HG02588 (cell line): ENCODE measurements at regions not wholly inside any gene's neighbourhood (a gene's known extent, or its start where the extent isn't known, plus 50 kb on each side); places are given as distances from the start of the nearest gene placed in this dataset.
"Not testable (repeated sequence)": the region's sequence is repeated elsewhere in the genome, so short reads cannot be mapped to it uniquely, and the experiment has no call there.

Experiments used
- ATAC-seq: cut with Tn5 transposase; IDR thresholded peaks from one replicate; pipeline ENCODE4 v1.9.1; 2021; ENCODE audit warnings: mild to moderate bottlenecking, moderate library complexity; ENCODE audit not compliant: unreplicated experiment

DNA sequence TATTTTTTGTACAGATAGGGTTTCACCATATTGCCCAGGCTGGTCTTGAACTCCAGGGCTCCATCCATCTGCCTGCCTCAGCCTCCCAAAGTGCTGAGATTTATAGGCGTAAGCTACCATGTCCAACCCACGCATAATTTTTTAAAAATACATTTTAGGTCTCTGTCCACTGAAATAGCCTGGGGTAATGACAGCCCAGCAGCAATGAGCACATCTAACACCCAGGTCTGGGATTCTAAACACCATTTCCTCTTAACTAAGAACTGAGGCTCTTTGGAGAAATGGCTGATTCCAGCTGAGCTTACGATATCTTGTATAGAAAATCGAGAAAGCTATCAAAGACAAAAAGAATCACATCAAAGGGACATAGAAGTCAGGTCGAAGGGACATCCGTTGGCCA is 245.3 kb downstream of the PARN start:
- ATAC-seq, result no peak

DNA sequence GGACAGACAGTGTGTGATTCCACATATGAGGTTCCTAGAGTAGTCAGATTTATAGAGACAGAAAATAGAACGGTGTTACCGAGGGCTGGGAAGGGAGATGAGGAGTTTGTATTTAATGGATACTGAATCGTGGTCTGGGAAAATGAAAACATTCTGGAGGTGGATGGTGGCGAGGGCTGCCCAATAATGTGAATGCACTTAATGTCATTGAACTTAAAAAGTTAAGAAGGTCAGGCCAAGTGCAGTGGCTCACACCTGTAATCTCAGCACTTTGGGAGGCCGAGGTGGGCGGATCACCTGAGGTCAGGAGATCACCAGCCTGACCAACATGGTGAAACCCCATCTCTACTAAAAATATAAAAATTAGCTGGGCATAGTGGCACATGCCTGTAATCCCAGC is 246.2 kb downstream of the PARN start:
- ATAC-seq, result not testable (repeated sequence)

DNA sequence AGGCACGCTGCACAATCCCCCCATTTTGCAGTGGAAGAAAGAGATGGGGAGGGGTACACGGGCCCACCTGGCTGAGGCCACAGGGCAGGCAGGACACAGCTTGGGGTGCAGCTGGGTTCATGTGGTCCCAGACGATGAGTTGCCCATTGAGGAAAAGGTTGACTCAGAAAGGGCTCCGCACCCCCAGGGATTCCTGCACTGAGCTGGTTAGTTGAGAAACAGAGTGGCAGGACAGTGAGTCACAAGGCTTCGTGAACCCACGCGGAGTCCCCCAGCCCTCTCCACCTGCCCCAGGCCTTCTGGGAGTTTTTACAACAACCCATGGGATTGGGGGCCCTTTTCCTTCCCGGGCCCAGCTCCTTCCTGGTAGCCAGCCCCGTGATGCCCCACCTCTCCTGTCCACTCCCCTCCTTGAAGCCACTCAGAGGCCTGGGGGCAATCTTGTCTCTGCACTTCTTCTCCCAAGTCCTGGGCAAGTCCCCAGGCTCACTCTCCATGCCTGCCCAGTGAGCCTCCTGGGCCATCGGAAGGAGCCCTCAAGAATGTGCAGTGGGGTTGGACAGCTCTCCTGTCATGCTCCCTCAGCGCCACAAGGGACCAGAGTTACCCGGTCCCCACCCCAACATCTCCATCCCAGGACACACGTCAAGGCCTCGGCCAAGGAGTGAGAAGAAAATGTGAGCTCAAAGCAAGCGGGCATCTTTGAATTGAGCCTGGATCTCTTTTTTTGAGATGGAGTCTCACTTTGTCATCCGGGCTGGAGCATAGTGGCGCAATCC is 251.2 kb downstream of the PARN start:
- no peak for ATAC-seq

DNA sequence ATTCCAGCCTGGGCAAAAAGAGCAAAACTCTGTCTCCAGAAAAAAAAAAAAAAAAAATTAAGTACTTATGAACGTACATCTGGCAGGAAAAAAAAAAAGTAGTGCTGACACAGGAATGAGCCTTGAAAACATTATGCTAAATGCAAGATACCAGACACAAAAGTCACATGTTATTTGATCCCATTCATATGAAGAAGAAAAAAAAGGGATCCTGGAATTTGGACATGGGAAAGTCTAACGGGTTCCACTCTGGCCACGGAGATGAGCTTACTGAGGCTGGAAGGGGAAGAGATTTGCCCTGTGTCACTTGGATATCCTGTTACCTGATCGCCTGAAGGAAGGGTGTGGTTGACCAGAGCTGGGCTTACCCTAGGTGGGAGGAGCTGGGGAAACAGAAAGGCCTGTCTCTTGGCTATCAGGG is 251.9 kb downstream of the PARN start:
- no peak for ATAC-seq

DNA sequence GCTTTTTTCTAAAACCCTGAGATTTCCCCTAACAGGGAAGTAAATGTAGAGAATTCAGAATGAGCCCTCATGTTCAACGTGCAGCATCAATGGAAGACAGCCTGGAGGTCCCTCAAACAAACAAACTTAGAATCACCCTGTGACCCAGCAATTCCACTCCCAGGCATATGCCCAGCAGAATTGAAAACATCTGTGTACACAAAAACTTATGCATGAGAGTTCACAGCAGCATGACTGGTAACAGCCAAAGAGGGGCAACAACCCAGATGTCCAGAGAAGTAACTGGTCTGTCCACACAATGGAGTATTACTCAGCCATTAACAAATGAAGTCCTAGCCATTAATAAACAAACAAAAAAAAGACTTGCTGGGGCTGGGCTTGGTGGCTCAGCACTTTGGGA is 252.7 kb downstream of the PARN start:
- no peak for ATAC-seq

DNA sequence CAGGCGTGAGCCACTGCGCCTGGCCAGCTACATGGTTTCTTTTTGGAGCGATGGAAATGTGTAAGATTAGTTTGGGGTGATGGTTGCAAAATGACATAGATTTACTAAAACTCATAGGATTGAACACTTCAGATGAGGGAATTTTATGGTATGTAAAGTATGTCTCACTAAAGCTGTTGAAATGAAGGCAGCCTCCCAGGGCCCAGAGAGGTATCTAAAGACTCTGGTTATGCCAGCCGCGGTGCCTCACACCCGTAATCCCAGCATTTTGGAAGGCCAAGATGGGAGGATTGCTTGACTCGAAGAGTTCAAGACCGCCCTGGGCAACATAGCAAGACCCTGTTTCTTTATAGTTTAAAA is 254.9 kb downstream of the PARN start:
- ATAC-seq, result no peak

DNA sequence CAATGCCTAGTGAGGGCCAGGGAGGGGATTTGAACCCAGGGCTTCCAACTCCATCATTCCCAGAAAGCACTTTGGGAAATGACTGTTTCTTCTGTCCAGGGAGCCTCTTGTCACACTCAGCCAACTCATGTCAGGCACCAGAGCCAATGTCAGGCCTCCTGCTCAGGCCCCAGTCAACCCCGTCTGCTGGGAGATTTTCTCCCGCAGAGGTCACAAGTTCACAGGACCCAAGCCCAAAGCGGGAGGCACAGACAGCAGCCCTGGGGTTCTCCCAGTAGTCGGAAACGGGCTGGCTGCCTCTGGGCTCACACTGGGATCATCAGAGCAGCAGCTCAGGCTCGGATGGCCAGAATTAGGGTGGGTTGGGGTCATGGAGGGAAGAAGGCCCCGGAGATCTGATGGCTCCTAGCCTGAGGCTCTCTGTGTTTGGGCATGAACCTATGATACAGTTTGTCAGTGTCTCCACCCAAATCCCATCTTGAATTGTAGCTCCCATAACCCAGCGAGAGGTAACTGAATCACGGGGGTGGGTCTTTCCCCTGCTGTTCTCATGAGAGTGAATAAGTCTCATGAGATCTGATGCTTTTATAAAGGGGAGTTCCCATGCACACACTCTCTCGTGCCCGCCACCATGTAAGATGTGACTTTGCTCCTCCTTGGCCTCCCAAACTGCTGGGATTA is 255.5 kb downstream of the PARN start:
- no peak for ATAC-seq

DNA sequence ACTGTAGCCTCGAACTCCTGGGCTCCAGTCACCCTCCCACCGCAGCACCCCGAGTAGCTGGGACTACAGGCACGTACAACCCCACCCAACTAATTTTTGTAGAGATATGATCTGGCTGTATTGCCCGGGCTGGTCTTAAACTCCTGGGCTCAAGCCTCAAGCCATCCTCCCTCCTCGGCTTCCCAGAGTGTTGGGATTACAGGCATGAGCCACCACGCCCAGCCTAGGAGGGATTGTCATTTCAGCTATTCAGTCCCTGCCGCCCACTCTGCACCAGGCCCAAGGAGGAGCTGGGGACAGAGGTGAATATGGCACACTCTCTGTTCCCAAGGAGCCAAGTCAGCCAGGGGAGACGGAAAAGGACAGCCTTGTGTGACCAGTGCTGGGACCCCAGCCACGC is 256.2 kb downstream of the PARN start:
- no peak for ATAC-seq

DNA sequence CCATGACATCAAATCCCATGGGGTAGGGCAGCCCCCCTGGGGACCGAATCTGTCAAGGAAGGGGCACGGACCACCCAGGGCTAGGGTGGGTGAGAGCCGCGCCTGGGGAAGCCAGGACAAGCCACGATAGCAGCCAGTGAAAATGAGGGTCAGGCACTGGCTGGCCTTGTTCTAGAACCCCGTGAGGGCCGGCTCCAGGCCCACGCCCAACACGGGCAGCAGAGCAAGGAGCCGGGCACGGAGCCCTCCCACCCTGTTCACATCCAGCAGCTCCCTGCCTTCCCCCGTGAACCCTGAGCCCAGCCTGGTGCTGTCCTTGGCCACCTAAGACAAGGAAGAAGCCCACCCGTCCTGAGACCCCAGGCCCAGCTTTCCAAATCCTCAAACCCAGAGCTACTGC is 256.7 kb downstream of the PARN start:
- ATAC-seq, result no peak

DNA sequence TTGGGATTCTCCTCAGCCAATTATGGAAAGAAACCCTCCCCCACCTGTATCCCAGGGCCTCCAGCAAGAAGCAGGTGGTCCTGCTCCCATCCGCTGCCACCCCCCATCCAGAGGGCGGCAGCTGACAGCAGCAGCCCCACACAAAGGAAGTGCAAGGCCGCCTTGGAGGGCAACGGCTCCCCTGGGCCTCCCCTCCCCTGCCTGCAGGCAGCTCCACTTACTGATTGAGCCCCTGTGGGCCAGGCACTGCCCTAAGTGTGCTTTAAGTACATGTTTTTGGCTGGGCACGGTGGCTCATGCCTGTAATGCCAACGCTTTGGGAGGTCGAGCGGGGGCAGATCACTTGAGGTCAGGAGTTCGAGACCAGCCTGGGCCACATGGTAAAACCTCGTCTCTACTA is 257.6 kb downstream of the PARN start:
- ATAC-seq, result no peak

DNA sequence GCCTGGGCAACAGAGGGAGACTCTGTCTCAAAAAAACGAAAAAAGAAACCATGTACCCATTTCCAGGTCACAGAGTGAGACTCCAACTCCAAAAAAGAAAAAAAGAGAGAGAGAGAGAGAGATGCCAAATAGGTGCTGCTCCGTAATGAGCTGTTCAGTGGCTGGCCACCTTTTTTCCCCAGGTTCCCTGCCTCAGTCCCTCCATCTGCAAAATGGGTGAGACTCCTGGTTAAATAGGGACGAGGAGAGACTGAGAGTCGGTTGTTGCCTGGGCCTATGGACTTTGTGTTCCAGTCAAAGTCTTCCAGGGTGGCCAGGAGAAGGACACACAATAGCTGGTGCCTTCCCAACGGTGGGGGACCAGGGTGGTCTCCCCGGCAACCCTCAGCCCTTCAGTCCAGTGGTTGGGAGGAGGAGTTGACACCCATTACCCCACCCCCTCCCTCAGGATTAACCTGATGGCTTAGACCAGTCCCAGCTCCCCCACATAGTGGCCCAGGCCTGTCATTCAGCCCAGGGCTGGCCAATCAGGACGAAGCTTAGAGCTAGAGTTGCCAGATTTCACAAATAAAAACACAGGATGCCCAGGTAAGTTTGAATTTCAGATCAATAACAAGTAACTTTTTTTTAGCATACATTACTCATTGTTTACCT is 258.2 kb downstream of the PARN start:
- ATAC-seq, result no peak

DNA sequence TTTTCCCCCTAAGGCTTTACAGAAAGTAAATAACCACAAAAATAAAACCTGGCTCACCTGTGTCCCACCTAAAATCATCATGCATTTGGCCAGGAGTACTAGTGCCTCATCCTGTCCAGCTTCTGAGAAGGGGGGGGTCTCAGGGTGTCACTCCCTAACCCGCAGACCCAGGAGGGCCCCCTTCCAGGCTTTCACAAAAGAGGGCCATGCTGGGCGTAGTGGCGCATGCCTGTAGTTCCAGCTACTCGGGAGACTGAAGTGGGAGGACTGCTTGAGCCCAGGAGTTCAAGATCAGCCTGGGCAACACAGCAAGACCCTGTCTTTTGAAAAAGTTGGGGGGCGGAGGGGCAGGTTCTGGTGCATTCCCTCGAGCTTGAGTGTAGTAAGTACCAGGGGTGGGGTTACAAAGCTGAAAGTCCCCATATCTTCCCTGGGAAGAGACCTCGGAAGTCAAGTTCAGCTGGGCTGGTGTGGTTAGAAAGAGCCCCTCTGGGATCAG is 259.3 kb downstream of the PARN start:
- no peak for ATAC-seq

DNA sequence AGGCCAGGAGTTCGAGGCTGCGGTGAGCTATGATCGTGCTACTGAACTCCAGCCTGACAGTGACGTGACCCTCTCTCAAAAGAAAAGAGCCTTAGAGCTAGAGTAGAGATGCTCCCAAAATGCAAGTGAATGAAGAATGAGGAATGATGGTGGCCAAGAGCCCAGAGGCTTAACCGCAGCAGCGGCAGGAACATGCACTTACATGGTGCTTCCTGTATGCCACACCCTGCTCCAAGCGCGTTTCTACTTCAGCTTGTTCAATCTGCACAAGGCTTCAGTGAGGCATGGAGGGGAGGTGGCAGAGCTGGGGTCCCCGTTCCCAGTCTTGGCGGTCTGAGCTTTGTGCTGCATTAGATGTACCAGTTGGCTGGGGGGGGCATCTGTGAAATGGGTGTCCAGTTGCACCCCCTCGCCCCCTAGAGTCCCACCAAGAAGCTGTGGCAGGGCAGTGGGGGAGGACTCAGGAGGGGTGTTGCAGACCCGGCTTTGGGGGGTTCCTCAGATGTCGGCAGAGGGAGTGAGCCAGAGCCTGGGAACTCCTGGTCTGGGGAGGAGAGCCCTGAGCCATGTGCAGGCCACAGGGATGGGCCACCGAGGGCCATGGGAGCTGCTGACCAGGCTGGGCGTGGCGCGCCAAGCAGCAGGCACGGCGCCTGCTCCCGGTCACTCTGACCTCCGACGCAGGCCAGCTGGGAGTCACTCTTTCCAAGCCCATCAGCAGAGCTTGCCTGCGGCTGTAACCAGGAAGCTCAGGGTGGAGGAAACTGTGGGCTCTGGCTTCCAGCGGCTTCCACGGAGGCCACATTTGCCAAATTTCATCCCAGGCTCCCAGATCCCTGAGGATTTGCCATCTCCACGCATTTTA is 260.1 kb downstream of the PARN start:
- ATAC-seq, result no peak

DNA sequence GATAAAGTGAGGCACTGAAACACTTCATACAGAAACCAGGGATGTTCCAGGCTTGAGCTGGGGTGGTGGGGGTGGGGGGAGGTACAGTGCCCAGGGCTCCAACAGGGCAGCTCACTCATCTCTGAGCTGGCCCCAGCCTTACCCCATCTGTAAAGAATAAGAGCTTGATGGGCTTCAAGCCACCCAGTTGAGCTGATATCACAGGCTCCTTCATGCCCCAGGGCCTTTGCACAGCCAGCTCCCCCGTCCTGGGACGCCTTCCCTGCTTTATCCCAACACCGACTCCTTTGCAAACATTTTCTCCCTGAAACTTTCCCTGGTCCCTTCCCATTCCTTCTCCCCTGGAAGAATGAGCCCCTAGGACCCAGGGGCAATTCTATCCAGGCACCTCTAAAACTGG is 261.7 kb downstream of the PARN start:
- ATAC-seq, result no peak

DNA sequence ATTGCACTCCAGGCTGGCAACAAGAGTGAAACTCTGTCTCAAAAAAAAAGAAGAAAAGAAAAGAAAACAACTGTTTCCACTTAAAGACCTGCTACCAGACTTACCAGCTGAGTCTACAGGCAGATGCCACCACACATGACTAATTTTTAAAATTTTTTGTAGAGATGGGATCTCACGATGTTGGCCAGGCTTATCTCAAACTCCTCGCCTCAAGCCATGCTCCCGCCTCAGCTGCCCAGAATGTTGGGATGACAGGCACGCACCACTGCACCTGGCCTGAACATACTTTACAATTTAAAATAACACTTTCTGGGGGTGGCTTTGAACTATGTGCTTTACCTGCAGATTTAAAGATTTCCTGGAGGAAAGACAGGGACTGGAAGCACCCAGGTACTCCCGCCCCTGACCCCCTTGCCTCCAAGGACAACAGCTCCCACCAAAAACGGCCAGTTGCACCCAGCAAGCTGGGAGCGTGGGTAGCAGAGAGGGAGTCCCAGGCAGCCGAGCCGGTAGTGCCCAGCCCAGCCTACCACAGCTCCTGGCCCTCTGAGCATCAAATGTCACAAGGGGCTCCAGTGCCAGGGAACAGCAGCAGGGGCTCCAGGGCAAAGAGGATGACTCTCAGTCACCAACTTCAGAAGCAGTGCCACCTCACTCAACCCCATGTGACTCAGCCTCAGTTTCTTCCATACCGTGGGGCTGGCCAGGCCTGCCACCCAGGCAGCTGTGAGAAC is 262.9 kb downstream of the PARN start:
- no peak for ATAC-seq

DNA sequence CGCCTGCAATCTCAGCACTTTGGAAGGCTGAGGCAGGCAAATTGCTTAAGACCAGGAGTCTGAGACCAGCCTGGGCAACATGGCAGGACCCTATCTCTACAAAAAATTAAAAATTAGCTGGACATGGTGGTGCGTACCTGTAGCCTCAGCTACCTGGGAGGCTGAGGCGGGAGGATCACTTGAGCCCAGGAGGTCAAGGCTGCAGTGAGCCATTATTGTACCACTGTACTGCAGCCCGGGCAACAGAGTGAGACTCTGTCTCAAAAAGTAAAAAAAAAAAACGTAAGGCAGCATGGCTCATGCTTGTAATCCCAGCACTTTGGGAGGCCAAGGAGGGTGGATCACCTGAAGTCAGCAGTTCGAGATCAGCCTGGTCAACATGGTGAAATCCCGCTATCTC is 263.6 kb downstream of the PARN start:
- ATAC-seq, result no peak

DNA sequence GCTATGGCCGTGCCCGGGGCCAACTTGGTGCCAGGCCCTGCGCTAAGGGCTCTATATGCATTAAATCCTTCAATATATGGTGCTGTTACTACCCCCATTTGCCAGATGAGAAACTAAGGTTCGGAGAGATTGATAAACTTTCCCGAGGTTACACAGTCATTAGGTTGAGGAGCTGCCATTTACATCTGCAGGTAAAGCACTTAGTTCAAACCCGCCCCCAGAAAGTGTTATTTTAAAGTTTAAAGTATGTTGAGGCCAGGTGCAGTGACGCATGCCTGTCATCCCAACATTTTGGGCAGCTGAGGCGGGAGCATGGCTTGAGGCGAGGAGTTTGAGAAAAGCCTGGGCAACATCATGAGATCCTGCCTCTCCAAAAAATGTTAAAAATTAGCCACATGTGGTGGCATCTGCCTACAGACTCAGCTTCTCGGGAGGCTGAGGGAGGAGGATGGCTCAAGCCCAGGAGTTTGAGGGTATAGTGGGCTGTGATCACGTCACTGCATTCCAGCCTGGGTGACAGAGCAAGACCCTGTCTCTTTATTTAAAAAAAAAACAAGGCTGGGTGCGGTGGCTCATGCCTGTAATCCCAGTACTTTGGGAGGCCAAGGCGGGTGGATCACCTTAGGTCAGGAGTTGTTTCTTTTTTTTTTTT is 264.7 kb downstream of the PARN start:
- ATAC-seq, result no peak

DNA sequence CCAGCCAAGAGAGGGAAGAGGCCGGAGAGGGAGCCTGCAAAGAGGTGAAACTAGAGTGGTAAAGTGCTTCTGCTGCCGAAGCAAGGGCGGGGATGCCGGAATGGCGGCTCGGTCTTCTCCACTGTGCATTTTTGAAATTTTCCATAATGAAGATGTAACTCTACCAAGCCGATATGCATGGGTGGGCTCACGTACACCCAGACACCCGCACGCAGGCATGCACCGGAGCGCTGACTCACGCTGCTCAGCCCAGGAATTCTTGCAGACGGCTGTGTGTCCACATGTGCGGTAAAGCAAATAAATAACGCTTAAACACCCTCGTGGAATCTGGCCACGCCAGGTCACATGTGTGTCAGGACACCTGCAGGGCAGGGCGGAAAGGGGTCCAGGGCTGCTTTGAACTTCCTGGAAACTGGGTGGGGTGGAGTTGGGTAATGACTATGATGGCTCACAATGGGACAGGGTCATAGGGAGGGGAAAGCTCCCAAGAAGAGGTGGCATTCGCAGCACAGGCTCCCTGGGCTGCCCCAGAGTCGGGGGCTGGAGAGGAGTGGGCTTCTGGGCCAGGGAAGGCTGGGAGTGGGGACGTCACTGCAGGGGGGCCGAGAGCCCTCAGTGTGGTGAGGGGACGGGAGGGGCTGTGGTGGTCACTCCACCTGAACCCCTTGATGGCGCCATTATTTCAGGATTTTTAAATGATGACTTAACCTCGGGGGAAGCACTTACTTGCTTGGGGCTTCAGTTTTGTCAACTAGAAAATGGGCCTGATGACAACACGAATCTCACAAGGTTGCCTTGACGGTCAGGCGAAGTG is 265.5 kb downstream of the PARN start:
- ATAC-seq, result no peak

DNA sequence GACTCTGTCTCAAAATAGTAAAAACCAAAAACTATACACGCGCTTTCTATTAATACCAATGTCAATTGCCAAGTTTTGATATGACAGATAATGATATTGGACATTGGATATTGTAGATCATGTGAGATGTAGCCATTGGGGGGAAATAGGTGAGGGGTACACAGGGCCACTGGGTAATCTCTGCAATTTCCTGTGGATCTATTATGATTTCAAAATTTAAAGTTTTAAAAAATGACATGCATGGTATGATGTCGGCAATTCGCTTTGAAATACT is 266.0 kb downstream of the PARN start:
- ATAC-seq, result no peak
